ENCODE measurements at regions not wholly inside any gene's neighbourhood (a gene's known extent, or its start where the extent isn't known, plus 50 kb on each side); places are given as distances from the start of the nearest gene placed in this dataset.

- no peak for DNase-seq (ENCODE audit: low read depth, low spot score)
Measured at GRCh38 chr3:34183114-34183513, 384.7 kb downstream of the PDCD6IP start.

DNA sequence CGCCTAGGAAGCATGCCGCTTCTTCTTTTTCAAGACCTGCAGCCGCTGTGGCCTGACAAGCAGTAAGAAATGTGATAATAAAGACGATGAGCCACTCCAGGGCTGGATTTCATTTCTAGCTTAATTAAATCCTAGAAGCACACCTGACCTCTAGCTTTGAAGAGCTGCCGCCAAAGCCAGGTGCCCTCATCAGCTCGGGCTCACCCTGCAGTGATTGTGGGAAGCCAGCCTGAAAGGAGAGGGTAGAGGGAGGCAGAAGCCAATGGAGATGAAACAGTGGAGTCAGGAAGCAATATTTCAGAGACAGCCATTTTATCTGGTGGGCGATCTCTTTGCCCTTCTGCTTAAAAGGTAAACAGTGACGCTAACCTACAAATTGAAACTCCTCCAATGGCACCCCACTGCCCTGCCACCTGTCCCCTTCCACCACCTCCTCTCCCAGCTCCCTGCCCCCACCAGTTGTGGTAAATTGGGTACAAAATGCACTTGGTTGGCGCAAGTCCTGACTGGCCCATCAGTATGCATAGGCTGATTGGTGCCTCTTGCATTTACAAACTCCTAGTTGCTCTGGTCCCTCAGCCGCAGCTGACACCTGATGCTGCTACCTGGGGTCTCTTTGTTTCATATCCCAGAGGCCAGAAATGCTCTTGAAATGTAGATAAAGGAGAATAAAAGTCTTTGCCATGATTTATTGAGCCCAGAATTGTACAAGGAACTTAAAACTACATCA, 385.3 kb downstream of the PDCD6IP start:
- DNase-seq (ENCODE audit: low read depth, low spot score): no peak

GRCh38 chr3:34185301-34185700, 386.9 kb downstream of the PDCD6IP start:
- no peak for DNase-seq (ENCODE audit: low read depth, low spot score)

GRCh38 chr3:34189133-34189532, 390.7 kb downstream of the PDCD6IP start:
- DNase-seq (ENCODE audit: low read depth, low spot score): no peak

DNA sequence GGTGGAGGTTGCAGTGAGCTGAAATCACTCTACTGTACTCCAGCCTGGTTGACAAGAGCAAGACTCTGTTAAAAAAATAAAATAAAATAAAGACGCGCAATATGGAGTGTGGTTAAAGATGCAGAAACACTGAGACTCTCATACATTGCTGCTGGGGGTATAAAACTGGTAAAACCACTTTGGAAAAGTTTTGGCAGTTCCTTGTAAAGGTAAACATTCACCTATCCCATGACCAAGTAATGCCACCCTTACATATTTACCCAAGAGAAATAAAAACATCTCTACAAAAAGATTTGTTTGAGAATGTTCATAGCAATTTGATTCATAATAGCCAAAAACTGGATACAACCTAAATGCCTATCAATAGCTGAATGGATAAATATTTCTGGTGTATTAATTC, 398.5 kb downstream of the PDCD6IP start:
- DNase-seq (ENCODE audit: low read depth, low spot score): no peak

DNA sequence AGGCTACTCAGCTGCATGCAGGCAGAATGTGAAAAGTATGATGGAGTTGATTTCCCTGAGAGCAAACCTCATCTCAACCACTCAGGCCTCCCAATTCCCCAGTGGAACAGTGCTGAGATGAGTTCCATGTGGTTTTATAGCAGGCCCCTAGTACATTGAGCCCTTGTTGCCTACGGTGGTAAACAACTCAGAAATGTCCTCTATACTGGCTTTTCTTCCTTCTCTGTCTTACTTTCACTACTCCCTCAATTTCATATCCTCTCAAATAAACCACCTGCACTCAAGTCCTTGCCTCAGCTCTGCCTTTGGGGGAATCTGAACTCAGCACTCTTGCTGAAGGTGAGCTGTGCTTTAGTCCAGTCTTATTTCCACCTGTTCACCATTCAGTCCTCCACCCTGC, 399.9 kb downstream of the PDCD6IP start:
- DNase-seq (ENCODE audit: low read depth, low spot score): no peak

DNA sequence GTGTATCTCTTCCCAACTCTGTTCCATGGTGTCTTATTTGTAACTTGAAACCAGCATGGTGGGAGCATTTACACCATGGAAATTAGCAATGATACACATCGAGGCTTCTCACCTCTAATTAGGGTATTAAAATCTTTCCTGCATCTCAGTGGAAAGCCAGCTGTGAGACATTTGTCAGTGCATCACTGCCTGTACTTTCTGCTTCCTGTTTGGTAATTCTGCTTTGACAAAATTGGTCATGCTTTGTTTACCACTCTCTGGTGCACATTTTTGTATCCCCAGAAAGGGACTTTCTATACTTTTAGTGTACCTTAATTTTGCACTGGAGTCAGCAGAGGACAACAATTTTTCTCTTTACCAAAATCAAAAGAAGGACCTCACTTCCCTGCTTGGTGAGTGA, 402.1 kb downstream of the PDCD6IP start:
- DNase-seq (ENCODE audit: low read depth, low spot score): no peak

DNA sequence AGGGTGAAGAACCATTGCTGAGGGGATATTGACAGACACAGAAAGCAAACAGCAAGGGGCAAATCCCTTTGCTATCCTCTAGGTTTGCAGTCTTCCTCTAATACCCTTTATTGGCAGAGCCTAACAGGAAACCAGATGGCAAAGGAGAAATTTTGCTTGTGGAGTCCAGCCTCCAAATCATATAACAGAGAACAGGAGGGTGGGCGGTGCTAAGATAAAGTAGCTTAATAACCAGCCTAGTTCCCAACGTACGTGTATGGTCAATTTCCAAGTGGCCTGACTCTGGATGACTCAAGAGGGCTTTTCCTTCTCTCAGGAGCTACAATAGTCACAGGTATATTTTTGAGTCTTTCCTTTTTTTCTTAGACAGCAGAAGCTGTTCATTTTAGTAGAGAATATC, 404.5 kb downstream of the PDCD6IP start:
- DNase-seq (ENCODE audit: low read depth, low spot score): no peak

DNA sequence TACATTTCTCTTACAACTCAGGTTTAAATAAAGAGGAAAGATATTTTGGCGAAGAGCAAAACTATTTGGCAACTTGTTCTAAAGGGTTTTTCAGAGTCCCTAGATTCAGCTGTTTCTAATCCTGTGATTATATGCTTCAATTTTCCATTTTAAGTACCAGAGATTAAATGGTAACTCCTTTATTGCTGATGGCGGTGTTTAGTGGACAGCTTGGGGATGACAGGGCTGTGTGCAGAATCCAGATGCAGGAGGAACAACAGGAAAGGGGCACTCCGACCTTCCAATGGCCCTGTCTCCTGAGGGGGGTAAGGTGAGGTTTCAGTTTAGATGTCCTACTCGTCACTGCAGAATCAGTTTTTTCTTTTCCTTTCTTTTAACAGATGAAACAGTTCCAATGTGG, 405.0 kb downstream of the PDCD6IP start:
- no peak for DNase-seq (ENCODE audit: low read depth, low spot score)

DNA sequence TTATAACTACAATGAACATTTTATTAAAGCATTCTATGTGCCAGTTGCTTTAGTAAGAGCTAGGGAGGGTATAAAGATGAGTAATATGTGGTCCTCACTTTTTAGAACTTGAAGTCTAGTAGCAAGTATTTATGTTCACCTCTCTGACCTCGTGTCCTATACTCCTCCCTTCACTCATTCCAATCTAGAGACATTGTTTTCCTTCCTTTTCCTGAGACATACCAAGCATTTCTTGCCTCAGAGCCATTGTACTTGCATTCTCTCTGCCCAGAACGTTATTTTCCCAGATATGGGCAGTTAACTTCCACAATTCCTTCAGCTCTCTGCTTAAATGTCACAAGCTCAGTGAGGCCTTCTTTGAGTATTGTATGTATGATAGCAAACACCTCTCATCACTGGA, 408.6 kb downstream of the PDCD6IP start:
- no peak for DNase-seq (ENCODE audit: low read depth, low spot score)

DNA sequence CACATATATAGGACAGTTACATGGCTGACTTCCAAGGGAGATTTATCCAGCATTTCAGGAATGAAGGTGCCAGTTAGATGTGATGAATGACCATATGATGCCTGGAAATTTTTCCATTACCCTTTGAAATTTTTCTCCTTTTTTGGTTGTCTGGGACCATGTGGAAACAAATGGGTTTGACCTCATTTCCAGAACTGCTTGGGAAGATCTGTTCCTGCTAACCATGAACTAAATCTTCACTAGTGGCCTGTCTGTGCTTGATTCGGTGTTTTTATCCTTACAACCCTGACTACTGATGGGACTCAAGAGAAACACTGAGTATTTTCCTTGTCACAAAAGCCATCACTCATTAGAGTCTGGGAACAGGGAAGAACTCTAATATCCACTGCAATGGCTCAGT, 409.4 kb downstream of the PDCD6IP start:
- DNase-seq (ENCODE audit: low read depth, low spot score): no peak

DNA sequence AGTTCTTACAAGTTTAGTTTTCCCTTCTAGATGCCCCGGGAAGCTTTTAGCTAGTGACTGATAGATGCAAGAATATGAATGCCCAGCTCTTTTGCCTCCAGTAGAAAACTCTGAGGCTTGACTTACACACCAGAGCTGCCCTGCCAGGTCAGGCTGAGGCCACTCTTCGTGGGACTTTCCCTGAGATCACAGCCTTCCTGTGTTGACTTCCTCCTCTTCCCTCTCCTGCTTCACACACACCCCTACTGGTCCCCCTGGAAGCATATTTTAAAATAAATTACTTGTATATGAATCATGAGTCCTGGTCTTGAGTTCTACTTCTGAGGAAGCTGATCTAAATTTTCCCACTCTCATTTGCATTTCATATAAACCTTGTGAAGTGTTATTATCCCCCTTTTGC, 413.7 kb downstream of the PDCD6IP start:
- no peak for DNase-seq (ENCODE audit: low read depth, low spot score)

GRCh38 chr3:34212656-34213055, 414.2 kb downstream of the PDCD6IP start:
- no peak for DNase-seq (ENCODE audit: low read depth, low spot score)

- DNase-seq (ENCODE audit: low read depth, low spot score): no peak
Measured at GRCh38 chr3:34213478-34213877, 415.0 kb downstream of the PDCD6IP start.

GRCh38 chr3:34216711-34217335, 418.4 kb downstream of the PDCD6IP start:
- DNase-seq (ENCODE audit: low read depth, low spot score): no peak

DNA sequence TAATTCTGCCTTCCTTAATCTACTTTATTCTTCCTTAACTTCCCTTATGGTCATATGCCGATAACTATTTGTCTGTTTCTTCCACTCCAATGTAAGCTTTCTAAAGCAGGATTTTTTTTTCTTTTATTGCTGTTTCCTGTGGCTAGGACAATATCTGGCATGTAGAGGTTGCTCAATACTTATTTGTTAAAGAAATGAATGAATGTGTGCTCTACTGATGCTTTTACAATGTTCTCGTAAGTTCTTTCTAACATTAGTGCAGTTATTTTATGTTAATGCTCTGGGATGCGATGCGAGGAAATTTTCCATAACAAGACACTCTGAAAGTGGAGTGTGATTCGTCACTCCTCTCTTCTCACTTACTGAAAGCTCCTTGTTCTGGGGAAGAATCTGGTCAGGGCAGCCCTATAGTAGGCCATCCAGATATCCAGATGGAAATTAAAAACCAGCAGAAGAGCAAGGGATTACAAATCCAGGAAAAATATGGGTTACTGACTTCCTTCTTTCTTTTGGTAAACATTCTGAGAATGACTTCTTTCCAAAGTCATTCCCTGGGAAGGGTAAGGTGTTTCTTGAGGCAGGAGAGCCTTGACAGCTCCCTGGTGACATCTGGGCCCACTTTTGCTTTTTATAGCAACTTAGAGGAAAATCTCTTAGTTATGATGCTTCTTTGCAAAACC, 420.4 kb downstream of the PDCD6IP start:
- no peak for DNase-seq (ENCODE audit: low read depth, low spot score)

DNA sequence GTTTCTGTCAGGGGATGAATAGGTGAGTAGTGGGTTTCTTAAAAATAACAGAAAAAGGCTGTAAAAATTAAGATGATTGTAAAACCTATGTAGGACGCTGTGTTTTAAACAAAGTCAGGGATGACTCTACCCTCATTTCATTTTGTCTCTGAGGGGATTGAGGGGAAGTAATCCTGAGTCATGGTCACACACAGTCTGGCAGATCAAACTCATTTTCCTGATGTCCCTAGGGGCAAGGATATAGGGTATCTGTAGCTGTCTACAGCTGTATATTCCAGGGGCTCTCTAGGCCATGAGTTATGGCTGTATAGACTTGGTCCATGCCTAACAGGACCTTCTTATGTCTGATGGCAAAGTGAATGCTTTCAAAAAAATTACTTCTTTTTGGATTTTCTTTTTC, 421.1 kb downstream of the PDCD6IP start:
- no peak for DNase-seq (ENCODE audit: low read depth, low spot score)

GRCh38 chr3:34225821-34226366, 427.5 kb downstream of the PDCD6IP start:
- DNase-seq (ENCODE audit: low read depth, low spot score): no peak

DNA sequence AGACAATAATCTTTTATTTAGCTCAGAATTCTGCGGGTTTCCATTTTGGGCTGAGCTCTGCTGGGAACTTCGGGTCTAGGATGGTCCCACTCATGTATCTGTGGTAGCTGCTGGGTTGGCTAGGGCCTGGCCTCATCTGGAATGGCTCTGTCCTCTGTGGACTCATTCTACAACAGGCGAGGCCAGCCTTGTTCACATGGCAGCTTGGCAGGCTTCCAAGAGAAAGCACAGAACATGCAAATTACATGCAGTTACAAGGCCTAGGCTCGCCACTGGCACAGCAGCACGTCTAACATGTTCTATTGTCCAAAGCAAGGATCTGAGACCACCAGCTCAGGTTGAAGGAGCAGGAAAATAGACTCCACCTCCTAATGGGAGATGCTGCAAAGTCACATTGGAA, 431.4 kb downstream of the PDCD6IP start:
- DNase-seq (ENCODE audit: low read depth, low spot score): no peak

DNA sequence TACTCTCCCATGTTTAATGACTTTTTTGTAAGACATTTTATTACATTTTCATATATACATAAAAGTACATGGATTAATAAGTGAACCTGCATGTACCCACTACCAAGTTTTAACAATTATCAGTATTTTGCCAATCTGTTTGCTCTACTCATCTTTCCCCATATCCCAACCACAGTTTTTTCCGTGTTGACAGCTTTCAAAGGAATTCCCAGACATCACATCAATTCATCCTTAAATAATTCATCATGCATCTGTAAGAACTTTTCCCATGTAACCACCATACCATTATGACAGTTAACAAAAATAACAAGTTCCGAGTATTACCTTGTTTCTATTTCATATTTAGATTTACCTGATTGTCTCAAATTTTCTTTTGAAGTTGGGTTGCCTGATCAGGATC, 436.7 kb downstream of the PDCD6IP start:
- DNase-seq (ENCODE audit: low read depth, low spot score): no peak

DNA sequence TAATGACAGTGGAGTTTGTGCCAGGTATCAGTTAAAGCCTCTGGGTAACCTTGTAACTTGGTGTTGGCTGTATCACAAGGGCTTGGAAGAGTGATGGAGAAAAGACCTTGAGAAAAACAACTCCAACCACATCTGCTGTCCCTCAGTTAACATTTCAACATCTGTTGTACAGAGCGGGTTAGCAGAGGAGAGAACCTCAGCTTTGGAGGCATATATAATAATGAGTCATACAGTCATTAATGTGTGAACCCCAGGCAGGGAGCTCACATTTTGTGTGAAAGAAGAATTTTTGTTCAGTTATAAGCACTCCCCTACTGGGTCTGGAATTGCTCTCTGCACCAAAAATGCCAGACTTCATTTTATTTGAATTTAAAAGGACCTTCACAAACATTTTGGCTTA, 439.5 kb downstream of the PDCD6IP start:
- no peak for DNase-seq (ENCODE audit: low read depth, low spot score)

DNA sequence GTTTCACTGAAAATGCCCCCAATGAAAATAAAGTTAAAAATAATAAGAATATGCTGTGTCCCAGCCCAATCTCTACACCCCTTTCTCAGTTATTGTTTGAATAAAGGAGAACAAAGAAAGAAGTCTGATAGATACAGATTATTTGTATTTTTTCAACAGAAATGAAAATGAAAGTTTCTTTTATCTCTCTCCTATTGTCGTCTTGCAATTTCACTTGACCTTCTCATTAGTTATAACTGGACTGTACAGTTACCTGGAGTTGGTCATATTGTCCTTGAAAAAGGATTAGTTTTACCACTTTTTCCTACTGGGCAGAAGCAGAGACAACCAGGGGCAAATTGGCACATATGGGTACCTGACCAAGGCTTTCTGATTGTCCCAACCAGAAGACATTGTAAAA, 440.0 kb downstream of the PDCD6IP start:
- DNase-seq (ENCODE audit: low read depth, low spot score): no peak

GRCh38 chr3:34239287-34239686, 440.9 kb downstream of the PDCD6IP start:
- DNase-seq (ENCODE audit: low read depth, low spot score): no peak

Data from iPS DF 19.7 (cell line).